ENCODE measurements at regions not wholly inside any gene's neighbourhood (a gene's known extent, or its start where the extent isn't known, plus 50 kb on each side); places are given as distances from the start of the nearest gene placed in this dataset.

DNA sequence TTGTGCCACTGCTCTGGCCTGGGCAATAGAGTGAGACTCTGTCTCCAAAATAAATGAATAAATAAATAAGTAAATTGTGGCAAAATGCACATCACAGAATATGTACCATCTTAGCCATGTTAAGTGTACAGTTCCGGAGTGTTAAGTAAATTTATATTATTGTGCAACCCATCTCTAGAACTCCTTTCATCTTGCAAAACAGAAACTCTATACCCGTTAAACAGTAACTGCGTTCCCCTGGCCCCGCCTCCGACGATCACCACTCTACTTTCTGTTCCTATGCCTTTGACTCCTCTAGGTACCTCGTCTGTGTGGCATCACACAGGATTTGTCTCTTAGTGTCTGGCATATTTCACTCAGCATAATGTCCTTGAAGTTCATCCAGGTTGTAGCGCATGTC, 356.4 kb upstream of the FOXK1 start:
- TF ChIP-seq CTCF (IDR thresholded peaks at IDR 0.05) (no peak), EP300 (IDR thresholded peaks at IDR 0.05) (no peak), POLR2A (IDR thresholded peaks at IDR 0.05) (no peak)

Measured in tibial nerve (tissue), 4 donors.